Lower leg skin (tissue), 4 donors: ENCODE measurements at regions not wholly inside any gene's neighbourhood (a gene's known extent, or its start where the extent isn't known, plus 50 kb on each side); places are given as distances from the start of the nearest gene placed in this dataset.

Source experiments
- DNase-seq, 2 donors: peaks; one replicate each; pipeline ENCODE4 v3.0.0-alpha.2; 2019; ENCODE audit warnings: low spot score in 2 of 2
- H3K4me3 ChIP-seq: fragments of 200-600 bp; sonication (generic); 2 replicates; pipeline ENCODE4 v1.5.1; 2017; ENCODE audit warnings: mild to moderate bottlenecking, low read depth; ENCODE audit not compliant: poor library complexity, severe bottlenecking
- POLR2A ChIP-seq, 2 donors: fragments of 450-650 bp; IDR thresholded peaks; one replicate each; pipeline ENCODE4 v1.6.1; 2016 to 2017; ENCODE audit warnings: antibody characterized with exemption in 2 of 2, mild to moderate bottlenecking in 1 of 2, moderate library complexity in 1 of 2
- WGBS, 2 donors: methylation state at CpG; one replicate each; pipeline ENCODE4 v1.1.5; 2018; 5-methylcytosine and 5-hydroxymethylcytosine counted together
- intact Hi-C: fragments of 100-400 bp; cut with DNase I; formaldehyde crosslinking; loops from one replicate; pipeline ENCODE4 v1.15.0; 2023; ENCODE audit warnings: low total_unique reads
- TF ChIP-seq, protein P1 (sequence below), 3 donors: fragments of 450-650 bp; IDR thresholded peaks; one replicate each; pipeline ENCODE4 v1.5.1; 2016; ENCODE audit warnings: antibody characterized with exemption in 3 of 3, mild to moderate bottlenecking in 3 of 3, moderate library complexity in 2 of 3

GRCh38 chr1:239882967-239883366 lies 208.7 kb upstream of the FMN2 start:
- intact Hi-C loops: no loop called here
- DNase-seq: no peak
- H3K4me3 ChIP-seq: no peak overlapping the region
- TF ChIP-seq POLR2A (IDR thresholded peaks at IDR 0.05): no peak
- TF ChIP-seq, protein P1, sequence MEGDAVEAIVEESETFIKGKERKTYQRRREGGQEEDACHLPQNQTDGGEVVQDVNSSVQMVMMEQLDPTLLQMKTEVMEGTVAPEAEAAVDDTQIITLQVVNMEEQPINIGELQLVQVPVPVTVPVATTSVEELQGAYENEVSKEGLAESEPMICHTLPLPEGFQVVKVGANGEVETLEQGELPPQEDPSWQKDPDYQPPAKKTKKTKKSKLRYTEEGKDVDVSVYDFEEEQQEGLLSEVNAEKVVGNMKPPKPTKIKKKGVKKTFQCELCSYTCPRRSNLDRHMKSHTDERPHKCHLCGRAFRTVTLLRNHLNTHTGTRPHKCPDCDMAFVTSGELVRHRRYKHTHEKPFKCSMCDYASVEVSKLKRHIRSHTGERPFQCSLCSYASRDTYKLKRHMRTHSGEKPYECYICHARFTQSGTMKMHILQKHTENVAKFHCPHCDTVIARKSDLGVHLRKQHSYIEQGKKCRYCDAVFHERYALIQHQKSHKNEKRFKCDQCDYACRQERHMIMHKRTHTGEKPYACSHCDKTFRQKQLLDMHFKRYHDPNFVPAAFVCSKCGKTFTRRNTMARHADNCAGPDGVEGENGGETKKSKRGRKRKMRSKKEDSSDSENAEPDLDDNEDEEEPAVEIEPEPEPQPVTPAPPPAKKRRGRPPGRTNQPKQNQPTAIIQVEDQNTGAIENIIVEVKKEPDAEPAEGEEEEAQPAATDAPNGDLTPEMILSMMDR (IDR thresholded peaks at IDR 0.05): no peak
- WGBS, 2 donors: 84 to 90% methylated on average over 4 of the region's 4 CpGs

- intact Hi-C loops: no loop called here
- WGBS, 2 donors: 88 to 91% methylated on average over 4 of the region's 4 CpGs
- no peak overlapping the region for H3K4me3 ChIP-seq
- no peak for TF ChIP-seq POLR2A (IDR thresholded peaks at IDR 0.05)
- TF ChIP-seq, protein P1 (IDR thresholded peaks at IDR 0.05): no peak
- no peak for DNase-seq
These were observed 206.9 kb upstream of the FMN2 start for GRCh38 chr1:239884796-239885195.

- intact Hi-C loops: no loop called here
- DNase-seq: no peak
- TF ChIP-seq, protein P1 (IDR thresholded peaks at IDR 0.05): no peak
- no peak for TF ChIP-seq POLR2A (IDR thresholded peaks at IDR 0.05)
- H3K4me3 ChIP-seq: no peak overlapping the region
- 70 to 79% methylated on average over 5 of the region's 5 CpGs for WGBS, 2 donors
These were observed 205.4 kb upstream of the FMN2 start for GRCh38 chr1:239886266-239886665.

DNA sequence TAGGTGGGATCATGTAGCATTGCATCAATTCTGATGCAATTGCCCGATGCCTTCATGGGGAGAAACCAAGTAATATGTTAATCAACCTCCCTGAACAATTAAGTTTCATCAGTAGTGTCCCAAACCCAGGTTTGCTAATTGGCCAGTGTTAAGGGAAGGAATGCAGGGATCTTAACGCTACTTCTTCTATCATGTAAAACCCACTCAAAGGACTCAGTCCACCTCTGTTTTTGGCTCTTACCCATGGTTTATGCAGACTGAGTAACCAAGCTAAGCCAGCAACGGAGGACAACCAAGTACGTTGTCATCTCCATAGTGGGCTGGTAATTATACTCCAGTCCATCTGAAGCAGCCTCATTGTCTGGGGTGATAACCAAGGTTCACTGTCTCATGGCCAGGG lies 203.0 kb upstream of the FMN2 start:
- intact Hi-C loops: no loop called here
- no peak overlapping the region for H3K4me3 ChIP-seq
- DNase-seq: no peak
- 90 to 94% methylated on average over 4 of the region's 4 CpGs for WGBS, 2 donors
- TF ChIP-seq, protein P1 (IDR thresholded peaks at IDR 0.05): no peak
- no peak for TF ChIP-seq POLR2A (IDR thresholded peaks at IDR 0.05)

GRCh38 chr1:239891621-239892358 lies 199.9 kb upstream of the FMN2 start:
- TF ChIP-seq, protein P1 (IDR thresholded peaks at IDR 0.05): no peak
- no peak for TF ChIP-seq POLR2A (IDR thresholded peaks at IDR 0.05)
- intact Hi-C loops: no loop called here
- DNase-seq: no peak
- 63 to 69% methylated on average over 5 of the region's 5 CpGs for WGBS, 2 donors
- H3K4me3 ChIP-seq: no peak overlapping the region

- DNase-seq: no peak
- intact Hi-C loops: no loop called here
- H3K4me3 ChIP-seq: no peak overlapping the region
- no peak for TF ChIP-seq POLR2A (IDR thresholded peaks at IDR 0.05)
- TF ChIP-seq, protein P1 (IDR thresholded peaks at IDR 0.05): no peak
These were observed 199.1 kb upstream of the FMN2 start for GRCh38 chr1:239892602-239893001.
